Gastroesophageal sphincter (tissue), 4 donors: ENCODE measurements at regions not wholly inside any gene's neighbourhood (a gene's known extent, or its start where the extent isn't known, plus 50 kb on each side); places are given as distances from the start of the nearest gene placed in this dataset.

Experiments used
- ATAC-seq: fragments of 150-250 bp; one replicate; pipeline ENCODE4 v1.9.1; 2016; ENCODE audit warnings: mild to moderate bottlenecking, moderate library complexity
- H3K27ac ChIP-seq, 4 donors: fragments of 200-600 bp; sonication (generic) in 3 of 4; 1 replicate in 3 of 4; 2 replicates in 1 of 4; pipeline ENCODE4 v1.5.1; 2016 to 2019
- H3K27me3 ChIP-seq: fragments of 200-600 bp; sonication (generic); one replicate; pipeline ENCODE4 v1.5.1; 2019
- H3K36me3 ChIP-seq, 2 donors: fragments of 200-600 bp; sonication (generic); one replicate each; pipeline ENCODE4 v1.5.1; 2019; ENCODE audit warnings: control low read depth in 1 of 2
- H3K4me1 ChIP-seq, 3 donors: fragments of 200-600 bp; sonication (generic); 1 replicate in 2 of 3; 2 replicates in 1 of 3; pipeline ENCODE4 v1.5.1; 2016 to 2019; ENCODE audit warnings: control low read depth in 2 of 3
- H3K4me3 ChIP-seq, 2 donors: fragments of 200-600 bp; sonication (generic); one replicate each; pipeline ENCODE4 v1.5.1; 2019; ENCODE audit warnings: mild to moderate bottlenecking in 1 of 2, moderate library complexity in 1 of 2
- H3K9me3 ChIP-seq, 3 donors: fragments of 200-600 bp; sonication (generic); one replicate each; pipeline ENCODE4 v1.5.1; 2017 to 2019; ENCODE audit warnings: control low read depth in 2 of 3
- CTCF ChIP-seq, 4 experiments: fragments of 200-600 bp in 2 of 4; fragments of 450-650 bp in 2 of 4; sonication (generic) in 1 of 4; IDR thresholded peaks; one replicate each; pipeline ENCODE4 v1.5.1; 2017 to 2019; ENCODE audit warnings: antibody characterized with exemption in 4 of 4, mild to moderate bottlenecking in 2 of 4, moderate library complexity in 2 of 4
- EP300 ChIP-seq: sonication (generic); formaldehyde crosslinking; IDR thresholded peaks from one replicate; pipeline ENCODE4 v1.6.1; 2017; ENCODE audit warnings: antibody characterized with exemption, mild to moderate bottlenecking
- POLR2A ChIP-seq, 2 donors: fragments of 450-650 bp; IDR thresholded peaks; one replicate each; pipeline ENCODE4 v1.6.1; 2017; ENCODE audit warnings: antibody characterized with exemption in 2 of 2, mild to moderate bottlenecking in 2 of 2, moderate library complexity in 1 of 2
- POLR2AphosphoS5 ChIP-seq: sonication (generic); formaldehyde crosslinking; IDR thresholded peaks from one replicate; pipeline ENCODE4 v1.6.1; 2017; ENCODE audit warnings: antibody characterized with exemption
- WGBS, 2 donors: methylation state at CpG; one replicate each; pipeline ENCODE4 v1.1.5; 2018; ENCODE audit warnings: low coverage in 1 of 2; 5-methylcytosine and 5-hydroxymethylcytosine counted together

- Histone ChIP-seq H3K4me3 (no peak overlapping the region), H3K27ac (no peak overlapping the region), H3K9me3 (peaks cover 0 to 3% (median 0%) of the 10 kb centered on the region in 3 donors), H3K36me3 (no peaks in the 10 kb centered on the region), H3K27me3 (no peaks in the 10 kb centered on the region), H3K4me1 (no peaks in the 10 kb centered on the region)
- TF ChIP-seq POLR2A (IDR thresholded peaks at IDR 0.05) (no peak), EP300 (no peak), POLR2AphosphoS5 (no peak), CTCF (IDR thresholded peaks at IDR 0.05) (no peak)
- 50 to 100% methylated on average over 1 of the region's 1 CpG for WGBS, 2 donors
- ATAC-seq = no peak
Observed at GRCh38 chr2:103740631-103741030, 978.8 kb downstream of the TMEM182 start.

GRCh38 chr2:103743195-103743594 is 981.4 kb downstream of the TMEM182 start:
- no peak for TF ChIP-seq POLR2A (IDR thresholded peaks at IDR 0.05)
- TF ChIP-seq CTCF (IDR thresholded peaks at IDR 0.05) = no peak
- no peak for TF ChIP-seq EP300
- no peak for TF ChIP-seq POLR2AphosphoS5
- no peak overlapping the region for H3K27ac ChIP-seq
- no peaks in the 10 kb centered on the region for H3K4me1 ChIP-seq
- H3K36me3 ChIP-seq = no peaks in the 10 kb centered on the region
- no peaks in the 10 kb centered on the region for H3K27me3 ChIP-seq
- ATAC-seq = no peak
- no peaks in the 10 kb centered on the region for H3K9me3 ChIP-seq
- no peak overlapping the region for H3K4me3 ChIP-seq

DNA sequence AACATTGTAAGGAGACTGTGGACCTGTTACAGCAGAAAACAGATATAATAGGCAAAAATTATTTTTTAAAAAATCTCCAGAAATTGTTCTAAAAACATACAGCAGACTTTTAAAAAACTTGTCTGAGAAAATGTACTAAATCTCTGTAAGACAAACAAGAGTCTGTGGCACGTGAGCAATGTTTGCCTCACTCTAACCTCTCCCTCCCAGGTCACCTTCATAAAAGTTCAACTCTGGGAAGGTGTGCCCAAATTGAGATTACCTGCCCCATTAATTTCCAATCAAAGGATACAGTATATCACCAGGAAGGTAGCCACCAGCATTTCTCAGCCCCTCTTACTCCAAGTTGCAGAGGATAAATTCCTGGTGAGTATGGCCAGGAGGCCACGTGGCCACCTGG is 992.7 kb downstream of the TMEM182 start:
- no peak overlapping the region for H3K4me3 ChIP-seq
- no peaks in the 10 kb centered on the region for H3K9me3 ChIP-seq
- no peak overlapping the region for H3K27ac ChIP-seq
- no peak for ATAC-seq
- H3K4me1 ChIP-seq = no peaks in the 10 kb centered on the region
- no peaks in the 10 kb centered on the region for H3K36me3 ChIP-seq
- no peak for TF ChIP-seq EP300
- no peak for TF ChIP-seq POLR2AphosphoS5
- no peak for TF ChIP-seq POLR2A (IDR thresholded peaks at IDR 0.05)
- TF ChIP-seq CTCF (IDR thresholded peaks at IDR 0.05) = no peak
- 43 to 56% methylated on average over 1 to 2 of the region's 2 CpGs for WGBS, 2 donors
- H3K27me3 ChIP-seq = no peaks in the 10 kb centered on the region

GRCh38 chr2:103773884-103774283 is 1012.1 kb downstream of the TMEM182 start:
- WGBS, 2 donors = 74 to 82% methylated on average over 4 of the region's 4 CpGs
- no peak overlapping the region for H3K27ac ChIP-seq
- TF ChIP-seq EP300 (no peak), POLR2AphosphoS5 (no peak), POLR2A (IDR thresholded peaks at IDR 0.05) (no peak), CTCF (IDR thresholded peaks at IDR 0.05) (no peak)

GRCh38 chr2:103780088-103780702 is 1018.4 kb downstream of the TMEM182 start:
- H3K36me3 ChIP-seq = no peaks in the 10 kb centered on the region
- 80 to 84% methylated on average over 3 to 4 of the region's 4 CpGs for WGBS, 2 donors
- no peak overlapping the region for H3K4me3 ChIP-seq
- H3K27me3 ChIP-seq = no peaks in the 10 kb centered on the region
- TF ChIP-seq CTCF (IDR thresholded peaks at IDR 0.05) (no peak), POLR2AphosphoS5 (no peak), POLR2A (IDR thresholded peaks at IDR 0.05) (no peak), EP300 (no peak)
- H3K27ac ChIP-seq = no peak overlapping the region
- no peak for ATAC-seq
- peaks cover 0 to 4% (median 0%) of the 10 kb centered on the region in 3 donors for H3K9me3 ChIP-seq
- H3K4me1 ChIP-seq = no peaks in the 10 kb centered on the region

More at GRCh38 chr2:103773884-103774283, 1012.1 kb downstream of the TMEM182 start:
- Histone ChIP-seq H3K4me3 (no peak overlapping the region), H3K9me3 (peaks cover 0 to 4% (median 0%) of the 10 kb centered on the region in 3 donors), H3K36me3 (no peaks in the 10 kb centered on the region), H3K4me1 (no peaks in the 10 kb centered on the region), H3K27me3 (no peaks in the 10 kb centered on the region)
- ATAC-seq = no peak
